NCI-H2029 (cell line): ENCODE measurements at regions not wholly inside any gene's neighbourhood (a gene's known extent, or its start where the extent isn't known, plus 50 kb on each side); places are given as distances from the start of the nearest gene placed in this dataset.
A peak's percentile ranks its signal among the peaks of the same experiment; 100 is the strongest.

ENCODE experiments used
- DNase-seq: peaks from one replicate; lab custom pipeline; 2025; lab: John Stamatoyannopoulos, UW

DNA sequence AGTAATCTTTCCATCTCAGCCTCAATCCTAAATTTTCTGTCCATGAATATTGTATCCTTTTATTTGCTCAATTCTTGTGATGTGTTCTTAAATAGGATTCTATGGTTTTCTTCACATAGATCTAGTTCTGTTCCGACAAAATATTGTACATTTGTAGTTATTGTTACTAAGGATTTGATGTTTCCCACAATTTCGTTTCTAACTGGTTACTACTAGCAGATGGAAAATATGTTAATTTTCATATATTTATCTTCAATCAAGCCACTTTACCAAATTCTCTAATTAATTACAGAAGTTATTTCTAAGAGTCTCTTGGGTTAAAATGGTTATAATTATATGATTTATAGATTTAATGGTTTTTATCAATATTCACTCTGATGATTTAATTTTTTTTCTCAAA lies 60.3 kb downstream of the SEC61B start:
- DNase-seq = no peak

GRCh38 chr9:99285965-99286364 lies 63.9 kb downstream of the SEC61B start:
- no peak for DNase-seq

GRCh38 chr9:99286536-99286935 lies 64.5 kb downstream of the SEC61B start:
- no peak for DNase-seq

- DNase-seq = no peak
Observed at GRCh38 chr9:99287641-99288040, 65.6 kb downstream of the SEC61B start.

- no peak for DNase-seq
Observed at GRCh38 chr9:99288830-99289229, 66.7 kb downstream of the SEC61B start.

- no peak for DNase-seq
Observed at GRCh38 chr9:99294850-99295461, 72.9 kb downstream of the SEC61B start.

DNA sequence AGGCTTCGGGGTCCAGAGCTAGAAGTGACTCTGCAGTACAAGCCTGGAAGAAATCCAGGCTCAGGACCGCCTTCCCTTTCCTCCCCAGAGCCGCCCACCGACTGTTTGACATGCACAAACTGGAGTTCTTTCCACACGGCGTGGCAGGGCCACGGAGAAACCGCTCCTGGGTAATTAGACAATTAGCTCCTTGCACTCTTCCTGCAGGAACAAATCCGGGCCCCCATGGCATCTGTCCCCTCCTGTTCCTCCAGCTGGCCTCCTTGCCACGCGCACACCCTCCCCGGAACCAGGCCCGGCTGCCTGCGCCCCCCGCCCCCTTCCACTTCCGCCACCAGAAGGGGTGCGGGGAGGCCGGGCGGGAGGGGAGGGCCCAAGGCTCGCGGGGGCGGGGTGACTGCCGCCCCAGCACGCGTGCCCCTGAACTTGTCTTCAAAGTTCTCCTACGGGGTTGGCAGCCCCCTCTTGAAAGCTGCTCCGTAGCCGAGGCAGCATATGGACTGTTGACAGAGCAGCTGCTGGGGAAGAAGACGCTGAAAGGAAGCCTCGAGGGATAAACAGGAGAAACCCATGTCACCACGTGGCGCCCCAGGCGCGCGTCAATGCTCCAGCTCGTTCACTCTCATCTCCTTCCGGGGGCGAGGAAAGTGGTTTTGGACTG lies 74.3 kb downstream of the SEC61B start:
- peak; percentile 39 for DNase-seq

- DNase-seq = no peak
Observed at GRCh38 chr9:99298614-99299013, 76.5 kb downstream of the SEC61B start.

DNA sequence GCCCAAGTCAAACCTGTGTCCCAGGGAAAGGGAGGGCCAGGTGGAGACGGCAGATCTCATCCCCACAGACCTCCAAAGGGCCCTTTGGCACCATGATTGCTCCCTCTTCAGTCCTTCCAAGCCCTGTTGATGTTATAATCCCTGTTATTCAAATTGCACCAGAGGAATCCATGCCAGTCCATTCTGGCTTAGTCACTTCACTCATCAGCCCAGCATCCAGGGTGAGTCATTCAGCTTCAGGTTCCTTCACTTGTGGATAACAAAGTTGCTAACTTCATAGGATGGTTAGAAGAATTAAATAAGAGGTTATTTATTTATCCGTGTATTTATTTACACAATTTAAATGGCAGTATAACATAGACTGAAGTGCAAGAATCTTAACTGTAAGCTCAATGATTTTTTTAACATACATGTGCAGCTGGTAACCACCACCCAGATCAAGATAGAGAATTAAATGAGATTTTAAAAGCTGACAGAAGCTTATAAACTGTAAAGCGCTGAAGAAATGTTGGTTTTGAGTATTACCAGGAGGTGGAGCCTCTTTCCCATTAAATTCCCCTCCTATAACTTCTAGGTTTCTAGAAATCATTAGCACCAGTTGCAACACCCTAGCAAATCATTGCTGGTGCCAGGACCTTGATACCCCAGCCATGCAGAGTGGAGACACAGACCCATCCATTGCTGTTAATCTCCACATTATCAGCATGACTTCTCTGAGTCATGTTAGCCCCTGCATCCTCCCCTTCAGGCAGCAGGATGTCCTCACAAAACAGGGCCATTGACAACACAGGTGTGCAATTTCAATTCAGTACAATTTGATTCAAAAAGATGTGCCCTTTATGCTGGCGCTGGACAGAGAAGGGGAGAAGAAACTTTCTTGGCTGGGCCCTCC lies 77.4 kb downstream of the SEC61B start:
- no peak for DNase-seq

GRCh38 chr9:99300103-99300439 lies 78.0 kb downstream of the SEC61B start:
- no peak for DNase-seq

GRCh38 chr9:99300603-99301002 lies 78.5 kb downstream of the SEC61B start:
- no peak for DNase-seq

- DNase-seq = no peak
Observed at GRCh38 chr9:99303177-99303576, 81.1 kb downstream of the SEC61B start.

DNA sequence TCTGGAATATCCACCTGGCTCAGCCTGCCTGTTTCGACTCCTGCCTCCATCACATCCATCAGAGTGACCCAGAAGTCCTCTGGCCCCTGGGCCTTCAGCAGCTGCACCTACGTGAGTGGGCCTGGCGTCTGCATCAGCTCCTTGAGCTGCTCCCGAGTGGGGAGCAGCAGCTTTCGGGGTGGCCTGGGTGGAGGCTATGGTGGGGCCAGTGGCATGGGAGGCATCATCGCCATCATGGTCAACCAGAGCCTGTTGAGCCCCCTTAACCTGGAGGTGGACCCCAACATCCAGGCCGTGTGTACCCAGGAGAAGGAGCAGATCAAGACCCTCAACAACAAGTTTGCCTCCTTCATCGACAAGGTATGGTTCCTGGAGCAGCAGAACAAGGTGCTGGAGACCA lies 83.0 kb downstream of the SEC61B start:
- no peak for DNase-seq

DNA sequence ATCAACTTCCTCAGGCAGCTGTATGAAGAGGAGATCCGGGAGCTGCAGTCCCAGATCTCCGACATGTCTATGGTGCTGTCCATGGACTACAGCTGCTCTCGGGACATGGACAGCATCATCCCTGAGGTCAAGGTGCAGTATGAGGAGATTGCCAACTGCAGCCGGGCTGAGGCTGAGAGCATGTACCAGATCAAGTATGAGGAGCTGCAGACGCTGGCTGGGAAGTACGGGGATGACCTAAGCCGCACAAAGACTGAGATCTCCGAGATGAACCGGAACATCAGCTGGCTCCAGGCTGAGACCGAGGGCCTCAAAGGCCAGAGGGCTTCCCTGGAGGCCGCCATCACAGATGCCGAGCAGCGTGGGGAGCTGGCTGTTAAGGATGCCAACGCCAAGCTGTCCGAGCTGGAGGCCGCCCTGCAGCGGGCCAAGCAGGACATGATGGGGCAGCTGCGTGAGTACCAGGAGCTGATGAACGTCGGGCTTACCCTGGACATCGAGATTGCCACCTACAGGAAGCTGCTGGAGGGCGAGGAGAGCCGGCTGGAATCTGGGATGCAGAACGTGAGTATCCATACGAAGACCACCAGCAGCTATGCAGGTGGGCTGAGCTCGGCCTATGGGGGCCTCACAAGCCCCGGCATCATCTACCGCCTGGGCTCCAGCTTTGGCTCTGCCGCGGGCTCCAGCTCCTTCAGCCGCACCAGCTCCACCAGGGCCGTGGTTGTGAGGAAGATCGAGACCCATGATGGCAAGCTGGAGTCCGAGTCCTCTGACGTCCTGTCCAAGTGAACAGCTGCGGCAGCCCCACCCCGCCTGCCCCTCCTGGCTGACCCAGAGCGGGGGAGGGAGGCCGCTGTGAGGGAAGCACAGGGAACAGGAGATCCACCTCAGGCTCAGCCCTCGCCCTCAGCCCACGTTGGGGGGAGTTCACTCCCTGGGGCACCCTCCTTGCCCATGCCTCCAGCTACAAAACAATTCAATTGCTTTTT lies 84.0 kb downstream of the SEC61B start:
- DNase-seq = no peak

DNA sequence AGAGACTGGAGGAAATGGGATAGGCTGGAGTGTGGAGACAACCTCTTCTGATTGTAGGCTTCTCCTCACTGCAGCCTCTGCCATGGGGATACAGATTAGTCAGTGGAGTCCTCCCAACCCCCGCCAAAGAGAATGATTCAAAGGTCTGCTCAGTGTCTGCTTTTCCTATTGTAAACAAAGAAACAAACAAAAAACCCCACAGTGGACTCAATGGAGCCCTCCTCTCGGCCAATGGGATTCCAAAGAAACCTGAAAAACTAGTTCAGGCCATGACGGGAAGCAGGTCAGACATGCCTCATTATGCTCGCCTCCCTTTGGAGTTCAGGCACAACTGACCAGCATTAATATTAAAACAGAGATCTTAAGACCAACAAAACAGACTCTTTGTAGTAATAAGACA lies 85.8 kb downstream of the SEC61B start:
- DNase-seq = no peak

DNA sequence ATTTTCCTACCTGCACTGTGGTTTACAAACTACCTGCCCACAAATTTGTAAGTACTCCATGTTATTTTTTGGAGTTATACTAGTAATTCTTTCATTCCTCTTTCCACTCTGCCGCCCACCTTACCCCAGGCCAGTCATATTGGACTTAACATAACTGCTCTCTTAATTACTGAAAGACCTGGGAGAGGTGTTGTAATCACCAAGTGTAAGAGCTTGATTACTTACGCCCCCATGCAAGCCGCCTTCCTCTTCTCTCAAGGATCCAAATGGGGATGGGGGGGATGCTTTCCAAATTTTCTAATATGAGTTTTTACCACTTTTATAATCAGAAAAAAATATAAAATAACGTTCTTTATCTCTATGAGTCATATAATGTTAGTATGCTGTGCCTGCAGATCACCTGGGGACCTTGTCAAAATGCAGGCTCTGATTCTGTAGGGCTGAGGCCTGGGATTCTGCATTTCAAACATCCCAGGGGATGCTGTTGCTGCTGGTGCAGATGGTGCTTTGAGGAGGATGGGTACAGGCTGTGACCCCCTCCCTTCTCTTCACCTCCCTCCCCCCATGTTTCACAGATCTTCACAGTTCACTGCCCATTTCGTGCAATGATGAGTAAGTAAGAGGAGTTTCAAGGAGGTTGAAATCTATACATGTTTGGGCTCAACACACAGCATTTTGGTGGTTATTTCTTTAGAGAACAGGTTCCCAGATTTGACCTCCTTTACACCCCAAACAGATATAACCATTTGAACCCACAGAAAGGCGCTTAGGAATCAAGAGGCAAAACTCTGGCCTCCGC lies 87.3 kb downstream of the SEC61B start:
- no peak for DNase-seq

GRCh38 chr9:99312736-99313135 lies 90.7 kb downstream of the SEC61B start:
- no peak for DNase-seq

GRCh38 chr9:99319048-99319447 lies 97.0 kb downstream of the SEC61B start:
- DNase-seq = no peak

DNA sequence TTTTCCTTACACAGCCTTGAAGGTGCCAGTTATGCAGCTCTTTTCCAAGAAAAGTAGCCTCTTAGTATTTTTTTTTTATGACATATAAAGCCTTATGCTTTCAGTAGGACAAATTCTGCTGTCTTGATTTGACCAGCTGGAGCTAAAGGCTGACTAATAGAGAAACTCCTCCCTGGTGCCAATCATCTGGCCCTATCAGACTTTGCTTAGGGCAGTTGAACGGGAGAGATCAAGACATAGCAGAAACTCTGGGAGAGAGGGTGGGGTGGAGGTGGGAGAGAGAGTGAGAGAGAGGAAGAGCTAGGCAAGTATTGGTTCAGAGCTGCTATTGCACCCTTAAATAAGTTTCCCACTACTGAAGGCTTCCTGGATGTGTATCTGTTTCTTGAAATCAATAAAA lies 100.2 kb downstream of the SEC61B start:
- no peak for DNase-seq

DNA sequence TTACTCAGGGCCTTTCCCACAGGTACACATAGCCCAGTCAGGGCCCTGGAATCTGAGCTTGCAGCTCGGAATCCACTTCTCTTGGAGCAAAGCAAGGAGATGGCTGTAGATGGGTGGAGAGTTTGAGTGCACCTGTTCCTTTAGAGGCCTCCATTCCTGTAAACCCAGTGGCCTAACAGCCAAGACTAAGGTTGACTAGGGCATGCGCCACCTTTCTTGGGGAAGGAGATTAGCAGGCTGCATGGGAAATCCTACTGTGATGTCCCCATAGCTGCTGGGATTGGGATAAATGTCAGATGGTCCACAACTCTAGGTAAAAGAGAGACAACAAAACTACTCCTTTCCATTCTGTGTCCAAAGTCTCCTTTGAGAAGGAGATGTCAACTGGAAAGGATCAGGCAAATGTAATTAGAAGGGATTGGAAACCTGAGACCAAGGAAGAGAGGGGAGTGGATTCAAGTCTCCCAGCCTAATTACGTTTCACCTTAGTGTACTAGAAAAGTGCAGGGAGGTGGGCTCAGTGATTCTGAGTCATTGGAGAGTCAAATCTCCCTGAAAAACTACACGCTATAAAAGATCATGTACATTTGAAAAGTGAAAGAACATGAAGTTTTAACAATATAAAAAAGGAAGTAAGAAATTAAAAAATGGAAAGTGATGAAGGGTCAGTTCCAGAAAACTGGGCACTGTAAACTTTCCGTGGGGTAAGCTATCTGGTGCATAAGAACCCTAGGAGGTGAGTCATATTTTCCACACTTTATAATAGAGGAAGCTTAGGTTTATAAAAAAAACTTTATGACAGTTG lies 104.2 kb downstream of the SEC61B start:
- no peak for DNase-seq

DNA sequence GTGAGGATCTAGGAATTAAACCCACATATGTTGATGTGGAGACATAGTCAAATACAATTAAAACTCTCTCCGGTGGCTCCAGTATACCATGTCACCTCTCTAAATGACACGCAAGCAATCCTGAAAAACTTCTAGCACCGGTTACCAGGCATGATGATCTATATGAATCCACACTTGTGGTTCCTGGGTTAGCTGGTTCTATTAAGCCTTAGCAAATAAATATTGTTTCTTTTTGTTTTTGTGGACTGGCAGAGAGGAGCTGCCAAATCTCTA lies 104.8 kb downstream of the SEC61B start:
- no peak for DNase-seq
